PC-9 (cell line): ENCODE measurements at regions not wholly inside any gene's neighbourhood (a gene's known extent, or its start where the extent isn't known, plus 50 kb on each side); places are given as distances from the start of the nearest gene placed in this dataset.

Experiments
- CTCF ChIP-seq: fragments of 200-600 bp; sonication (generic); conservative IDR thresholded peaks from 2 replicates; pipeline ENCODE4 v1.6.1; 2017; ENCODE audit warnings: mixed run types, antibody characterized with exemption, mild to moderate bottlenecking, moderate library complexity
- EZH2 ChIP-seq: fragments of 200-600 bp; sonication (generic); IDR thresholded peaks from 2 replicates; pipeline ENCODE4 v1.8.0; 2017; ENCODE audit warnings: antibody characterized with exemption, low read depth

GRCh38 chrX:125198546-125198945, 121.1 kb upstream of the TEX13C start:
- TF ChIP-seq CTCF (no peak), EZH2 (no peak)
